ENCODE measurements at regions not wholly inside any gene's neighbourhood (a gene's known extent, or its start where the extent isn't known, plus 50 kb on each side); places are given as distances from the start of the nearest gene placed in this dataset.

DNA sequence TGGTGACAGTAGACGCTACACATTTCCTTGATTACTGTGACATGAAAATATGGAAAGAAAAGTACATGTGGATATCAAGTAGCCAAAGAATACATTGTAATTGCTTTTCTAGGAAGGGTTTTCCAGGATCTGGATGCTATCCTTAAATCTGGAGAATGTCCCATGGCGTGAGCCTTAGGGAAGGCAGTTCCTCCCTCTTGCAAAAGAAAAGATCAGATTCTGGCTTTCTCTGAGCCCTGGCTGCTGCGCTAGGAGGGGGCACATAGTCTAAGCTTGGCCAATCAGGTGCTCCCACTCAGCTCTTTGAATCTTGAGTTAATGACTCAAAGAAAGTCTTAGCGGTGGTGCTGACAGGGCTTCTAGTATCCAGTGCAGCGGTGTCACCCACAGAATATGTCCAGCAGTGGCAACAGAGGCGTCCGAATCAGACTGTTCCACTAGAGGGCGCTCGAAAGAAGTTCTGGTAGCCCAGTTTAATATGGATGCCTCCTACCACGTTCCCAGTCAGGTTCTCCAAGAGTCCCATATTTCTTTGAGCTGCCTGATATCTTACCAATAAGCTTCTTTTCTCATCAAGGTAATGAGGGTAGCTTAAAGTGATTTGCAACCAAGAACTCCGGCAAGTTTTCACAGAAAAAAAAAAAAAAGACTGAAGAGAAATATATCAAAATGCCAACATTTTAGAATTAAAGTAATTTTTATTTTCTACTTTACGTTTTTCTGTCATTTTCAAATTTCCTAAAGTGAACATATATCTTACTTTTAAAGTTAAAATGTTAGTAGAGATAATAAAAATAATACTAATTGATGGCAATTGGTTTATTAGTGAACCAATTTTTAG, 213.4 kb upstream of the S100G start:
- ATAC-seq (peak; percentile 100), FAIRE-seq (peak; percentile 88), DNase-seq (ENCODE audit: extremely low read depth in 1 of 4, low spot score in 3 of 4) (peak; percentile 48 to 79 (median 62))
- Histone ChIP-seq H3K4me2 (ENCODE audit: insufficient read depth, low read length) (no peak overlapping the region), H3K9ac (ENCODE audit: insufficient read depth in 1 of 2, low read depth in 2 of 2, low read length in 2 of 2) (no peak overlapping the region), H4K20me1 (replicated peaks; ENCODE audit: control insufficient read depth, insufficient read depth, low read length) (no peaks in the 10 kb centered on the region), H2AFZ (ENCODE audit: low read depth, low read length) (peak overlapping the region; percentile 54; the same call in 1 of the 2 replicates), H3K36me3 (ENCODE audit: control insufficient read depth, insufficient read depth, low read length) (no peaks in the 10 kb centered on the region), H3K79me2 (ENCODE audit: control insufficient read depth, insufficient read depth, low read length) (no peaks in the 10 kb centered on the region), H3K9me1 (ENCODE audit: control insufficient read depth, insufficient read depth, low read length) (no peaks in the 10 kb centered on the region), H3K27ac (ENCODE audit: extremely low read depth, low read depth, low read length) (no peak overlapping the region), H3K27me3 (ENCODE audit: control insufficient read depth in 2 of 2, insufficient read depth in 2 of 2, low read length in 2 of 2) (no peaks in the 10 kb centered on the region), H3K9me3 (replicated peaks; ENCODE audit: control insufficient read depth, insufficient read depth, low read depth, low read length) (no peaks in the 10 kb centered on the region), H3K4me3 (no peak overlapping the region), H3K4me1 (replicated peaks in 1 of 2; ENCODE audit: control insufficient read depth in 2 of 2, insufficient read depth in 2 of 2, low read length in 2 of 2) (no peaks in the 10 kb centered on the region)
- intact Hi-C loops (cut with micrococcal nuclease), result loop anchor here (2.0 to 5.0 kb wide), 3 partner anchors 234 to 314 kb away; partner anchors contain the start of gene GRPR
- no TSS peak for BruUV-seq (replicated peaks)
- ChIA-PET CTCF (ENCODE audit: low intra/inter-chr PET ratio) (interaction anchor here (0.8 kb wide), 1 partner anchor 258 kb away, joined by 3 read pairs; no protein-coding TSS in a partner anchor), POLR2A (interaction anchor here (0.7 to 1.1 kb wide), 2 partner anchors 23 to 270 kb away, joined by 3 read pairs; no protein-coding TSS in a partner anchor)
- in situ Hi-C loops (cut with MboI), result loop anchor here (25.0 kb wide), 2 partner anchors 251 to 674 kb away; no protein-coding TSS in a partner anchor
- WGBS (ENCODE audit: insufficient coverage, low coverage, missing lambda C conversion rate), result 4% methylated on average over 12 of the region's 12 CpGs
- TF ChIP-seq CTCF (IDR thresholded peaks at IDR 0.05 in 2 of 3, conservative IDR thresholded peaks at IDR 0.05 in 1 of 3; ENCODE audit: insufficient read depth in 2 of 3, low read depth in 1 of 3, low read length in 3 of 3) (peak; percentile 69 to 81 (median 74)), RAD21 (CRISPR knock-in tag; conservative IDR thresholded peaks at IDR 0.05 in 1 of 2, IDR thresholded peaks at IDR 0.05 in 1 of 2) (peak; percentile 38 to 63; a peak in 3 of 4 replicates), YY1 (IDR thresholded peaks at IDR 0.05; ENCODE audit: borderline replicate concordance in 1 of 3, control insufficient read depth in 1 of 3, extremely low read depth in 1 of 3, insufficient read depth in 3 of 3, insufficient read length in 1 of 3, insufficient replicate concordance in 2 of 3, low read depth in 1 of 3, low read length in 2 of 3) (peak in 1 of 3 experiments; percentile 42), SMC3 (conservative IDR thresholded peaks at IDR 0.05; ENCODE audit: insufficient read depth, low read depth, low read length) (peak; percentile 65)
- TF ChIP-seq, protein P1, sequence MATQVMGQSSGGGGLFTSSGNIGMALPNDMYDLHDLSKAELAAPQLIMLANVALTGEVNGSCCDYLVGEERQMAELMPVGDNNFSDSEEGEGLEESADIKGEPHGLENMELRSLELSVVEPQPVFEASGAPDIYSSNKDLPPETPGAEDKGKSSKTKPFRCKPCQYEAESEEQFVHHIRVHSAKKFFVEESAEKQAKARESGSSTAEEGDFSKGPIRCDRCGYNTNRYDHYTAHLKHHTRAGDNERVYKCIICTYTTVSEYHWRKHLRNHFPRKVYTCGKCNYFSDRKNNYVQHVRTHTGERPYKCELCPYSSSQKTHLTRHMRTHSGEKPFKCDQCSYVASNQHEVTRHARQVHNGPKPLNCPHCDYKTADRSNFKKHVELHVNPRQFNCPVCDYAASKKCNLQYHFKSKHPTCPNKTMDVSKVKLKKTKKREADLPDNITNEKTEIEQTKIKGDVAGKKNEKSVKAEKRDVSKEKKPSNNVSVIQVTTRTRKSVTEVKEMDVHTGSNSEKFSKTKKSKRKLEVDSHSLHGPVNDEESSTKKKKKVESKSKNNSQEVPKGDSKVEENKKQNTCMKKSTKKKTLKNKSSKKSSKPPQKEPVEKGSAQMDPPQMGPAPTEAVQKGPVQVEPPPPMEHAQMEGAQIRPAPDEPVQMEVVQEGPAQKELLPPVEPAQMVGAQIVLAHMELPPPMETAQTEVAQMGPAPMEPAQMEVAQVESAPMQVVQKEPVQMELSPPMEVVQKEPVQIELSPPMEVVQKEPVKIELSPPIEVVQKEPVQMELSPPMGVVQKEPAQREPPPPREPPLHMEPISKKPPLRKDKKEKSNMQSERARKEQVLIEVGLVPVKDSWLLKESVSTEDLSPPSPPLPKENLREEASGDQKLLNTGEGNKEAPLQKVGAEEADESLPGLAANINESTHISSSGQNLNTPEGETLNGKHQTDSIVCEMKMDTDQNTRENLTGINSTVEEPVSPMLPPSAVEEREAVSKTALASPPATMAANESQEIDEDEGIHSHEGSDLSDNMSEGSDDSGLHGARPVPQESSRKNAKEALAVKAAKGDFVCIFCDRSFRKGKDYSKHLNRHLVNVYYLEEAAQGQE (IDR thresholded peaks at IDR 0.05; ENCODE audit: borderline replicate concordance), result peak; percentile 42; the same call in 1 of the 2 replicates
- TF ChIP-seq, protein P1 (CRISPR knock-in tag; IDR thresholded peaks at IDR 0.05; ENCODE audit: low read depth), result no peak
